Peyer's patch (tissue), 4 donors: ENCODE measurements at regions not wholly inside any gene's neighbourhood (a gene's known extent, or its start where the extent isn't known, plus 50 kb on each side); places are given as distances from the start of the nearest gene placed in this dataset.

Source experiments
- DNase-seq, 3 donors: peaks; one replicate each; pipeline ENCODE4 v3.0.0-alpha.2; 2017 to 2019
- H3K27ac ChIP-seq, 4 donors: fragments of 200-600 bp; sonication (generic); one replicate each; pipeline ENCODE4 v1.5.1; 2016 to 2019
- H3K27me3 ChIP-seq, 2 donors: fragments of 200-600 bp; sonication (generic); one replicate each; pipeline ENCODE4 v1.5.1; 2019
- H3K36me3 ChIP-seq, 3 donors: fragments of 200-600 bp; sonication (generic); one replicate each; pipeline ENCODE4 v1.5.1; 2016 to 2019
- H3K4me1 ChIP-seq, 4 donors: fragments of 200-600 bp; sonication (generic); one replicate each; pipeline ENCODE4 v1.5.1; 2016 to 2019
- H3K4me3 ChIP-seq, 4 donors: fragments of 200-600 bp; sonication (generic); 1 replicate in 3 of 4; 2 replicates in 1 of 4; pipeline ENCODE4 v1.5.1; 2016 to 2019; ENCODE audit warnings: mild to moderate bottlenecking in 1 of 4
- H3K9me3 ChIP-seq, 4 donors: fragments of 200-600 bp; sonication (generic); one replicate each; pipeline ENCODE4 v1.5.1; 2016 to 2019; ENCODE audit warnings: mild to moderate bottlenecking in 1 of 4
- POLR2A ChIP-seq, 2 donors: fragments of 450-650 bp; IDR thresholded peaks; one replicate each; pipeline ENCODE4 v1.5.1; 2017; ENCODE audit warnings: antibody characterized with exemption in 2 of 2, mild to moderate bottlenecking in 2 of 2, moderate library complexity in 2 of 2
- TF ChIP-seq, protein P1 (sequence below), 6 experiments: fragments of 450-650 bp in 4 of 6; fragments of 200-600 bp in 2 of 6; sonication (generic) in 1 of 6; IDR thresholded peaks; one replicate each; pipeline ENCODE4 v1.5.1; 2017 to 2019; ENCODE audit warnings: antibody characterized with exemption in 6 of 6, mild to moderate bottlenecking in 3 of 6, moderate library complexity in 1 of 6

DNA sequence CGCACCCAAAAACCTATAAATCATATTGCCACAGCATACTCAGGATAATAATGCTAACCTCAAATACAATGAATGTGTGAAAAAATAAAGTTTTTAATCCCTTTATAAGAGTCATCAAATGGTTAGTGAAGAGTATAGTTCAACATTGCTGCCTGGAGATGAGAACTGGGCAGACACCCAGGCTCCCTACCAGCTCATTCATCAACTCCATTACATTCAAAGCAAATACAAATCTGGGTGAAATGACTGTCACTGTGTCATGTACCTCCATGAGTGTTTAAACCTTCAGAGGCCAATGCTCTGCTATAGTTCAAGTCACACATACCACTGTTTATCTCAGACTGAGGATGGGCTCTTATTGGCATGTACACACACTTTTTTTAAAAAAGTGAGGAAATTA is 167.2 kb upstream of the KCNMB2 start:
- H3K4me1 ChIP-seq, result no peaks in the 10 kb centered on the region
- H3K27ac ChIP-seq, result no peak overlapping the region
- no peaks in the 10 kb centered on the region for H3K27me3 ChIP-seq
- H3K36me3 ChIP-seq, result no peaks in the 10 kb centered on the region
- DNase-seq, result no peak
- H3K9me3 ChIP-seq, result no peaks in the 10 kb centered on the region
- H3K4me3 ChIP-seq, result no peak overlapping the region
- TF ChIP-seq POLR2A (IDR thresholded peaks at IDR 0.05), result no peak
- TF ChIP-seq, protein P1, sequence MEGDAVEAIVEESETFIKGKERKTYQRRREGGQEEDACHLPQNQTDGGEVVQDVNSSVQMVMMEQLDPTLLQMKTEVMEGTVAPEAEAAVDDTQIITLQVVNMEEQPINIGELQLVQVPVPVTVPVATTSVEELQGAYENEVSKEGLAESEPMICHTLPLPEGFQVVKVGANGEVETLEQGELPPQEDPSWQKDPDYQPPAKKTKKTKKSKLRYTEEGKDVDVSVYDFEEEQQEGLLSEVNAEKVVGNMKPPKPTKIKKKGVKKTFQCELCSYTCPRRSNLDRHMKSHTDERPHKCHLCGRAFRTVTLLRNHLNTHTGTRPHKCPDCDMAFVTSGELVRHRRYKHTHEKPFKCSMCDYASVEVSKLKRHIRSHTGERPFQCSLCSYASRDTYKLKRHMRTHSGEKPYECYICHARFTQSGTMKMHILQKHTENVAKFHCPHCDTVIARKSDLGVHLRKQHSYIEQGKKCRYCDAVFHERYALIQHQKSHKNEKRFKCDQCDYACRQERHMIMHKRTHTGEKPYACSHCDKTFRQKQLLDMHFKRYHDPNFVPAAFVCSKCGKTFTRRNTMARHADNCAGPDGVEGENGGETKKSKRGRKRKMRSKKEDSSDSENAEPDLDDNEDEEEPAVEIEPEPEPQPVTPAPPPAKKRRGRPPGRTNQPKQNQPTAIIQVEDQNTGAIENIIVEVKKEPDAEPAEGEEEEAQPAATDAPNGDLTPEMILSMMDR (IDR thresholded peaks at IDR 0.05), result no peak

DNA sequence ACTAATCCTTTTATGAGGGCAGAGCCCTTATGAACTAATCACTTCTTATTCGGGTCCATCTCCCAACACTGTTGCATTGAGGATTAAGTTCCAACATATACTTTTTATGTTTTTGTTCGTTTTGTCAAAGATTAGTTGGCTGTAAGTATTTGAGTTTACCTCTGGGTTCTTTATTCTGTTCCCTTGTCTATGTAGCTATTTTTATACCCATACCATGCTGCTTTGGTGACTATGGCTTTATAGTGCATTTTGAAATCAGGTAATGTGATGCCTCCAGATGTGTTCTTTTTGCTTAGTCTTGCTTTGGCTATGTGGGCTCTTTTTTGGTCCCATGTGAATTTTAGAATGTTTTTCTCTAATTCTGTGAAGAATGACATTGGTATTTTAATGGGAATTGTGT is 166.4 kb upstream of the KCNMB2 start:
- TF ChIP-seq, protein P1 (IDR thresholded peaks at IDR 0.05), result no peak
- no peak for TF ChIP-seq POLR2A (IDR thresholded peaks at IDR 0.05)
- Histone ChIP-seq H3K4me3 (no peak overlapping the region), H3K27ac (no peak overlapping the region), H3K27me3 (no peaks in the 10 kb centered on the region), H3K36me3 (no peaks in the 10 kb centered on the region), H3K9me3 (no peaks in the 10 kb centered on the region), H3K4me1 (no peaks in the 10 kb centered on the region)
- DNase-seq, result no peak

DNA sequence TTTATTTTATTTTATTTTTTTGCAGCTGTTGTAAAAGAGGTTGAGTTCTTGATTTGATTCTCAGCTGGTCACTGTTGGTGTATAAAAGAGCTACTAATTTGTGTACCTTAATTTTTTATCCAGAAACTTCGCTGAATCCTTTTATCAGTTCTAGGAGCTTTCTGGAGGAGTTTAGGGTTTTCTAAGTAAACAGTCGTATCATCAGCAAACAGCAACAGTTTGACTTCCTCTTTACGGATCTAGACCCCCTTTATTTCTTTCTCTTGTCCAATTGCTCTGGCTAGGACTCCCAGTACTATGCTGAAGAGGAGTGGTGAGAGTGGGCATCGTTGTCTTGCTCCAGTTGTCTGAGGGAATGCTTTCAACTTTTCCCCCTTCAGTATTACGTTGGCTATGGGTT is 165.8 kb upstream of the KCNMB2 start:
- Histone ChIP-seq H3K4me1 (no peaks in the 10 kb centered on the region), H3K4me3 (no peak overlapping the region), H3K27ac (no peak overlapping the region), H3K36me3 (no peaks in the 10 kb centered on the region), H3K9me3 (no peaks in the 10 kb centered on the region), H3K27me3 (no peaks in the 10 kb centered on the region)
- TF ChIP-seq, protein P1 (IDR thresholded peaks at IDR 0.05), result no peak
- TF ChIP-seq POLR2A (IDR thresholded peaks at IDR 0.05), result no peak
- no peak for DNase-seq

DNA sequence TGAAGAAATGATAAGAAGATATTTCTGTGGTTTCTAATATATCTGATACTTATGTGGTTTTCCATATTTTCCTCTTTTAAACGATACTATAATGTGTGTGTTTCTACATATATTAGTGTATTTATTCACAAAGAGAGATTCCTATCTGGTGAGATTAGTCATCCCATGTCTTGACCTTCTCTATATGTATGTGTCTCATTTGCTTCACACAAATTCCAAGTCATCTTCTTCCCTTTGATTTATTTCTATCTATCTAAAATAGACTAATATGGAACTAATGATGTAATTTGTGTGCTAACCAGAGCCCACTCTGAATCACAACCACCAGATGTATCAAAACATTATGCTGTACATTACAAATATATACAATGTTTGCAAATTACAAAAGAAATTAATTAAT is 154.7 kb upstream of the KCNMB2 start:
- H3K4me1 ChIP-seq, result no peaks in the 10 kb centered on the region
- H3K27me3 ChIP-seq, result no peaks in the 10 kb centered on the region
- H3K4me3 ChIP-seq, result no peak overlapping the region
- H3K9me3 ChIP-seq, result no peaks in the 10 kb centered on the region
- no peaks in the 10 kb centered on the region for H3K36me3 ChIP-seq
- DNase-seq, result no peak
- no peak overlapping the region for H3K27ac ChIP-seq
- no peak for TF ChIP-seq POLR2A (IDR thresholded peaks at IDR 0.05)
- TF ChIP-seq, protein P1 (IDR thresholded peaks at IDR 0.05), result no peak

DNA sequence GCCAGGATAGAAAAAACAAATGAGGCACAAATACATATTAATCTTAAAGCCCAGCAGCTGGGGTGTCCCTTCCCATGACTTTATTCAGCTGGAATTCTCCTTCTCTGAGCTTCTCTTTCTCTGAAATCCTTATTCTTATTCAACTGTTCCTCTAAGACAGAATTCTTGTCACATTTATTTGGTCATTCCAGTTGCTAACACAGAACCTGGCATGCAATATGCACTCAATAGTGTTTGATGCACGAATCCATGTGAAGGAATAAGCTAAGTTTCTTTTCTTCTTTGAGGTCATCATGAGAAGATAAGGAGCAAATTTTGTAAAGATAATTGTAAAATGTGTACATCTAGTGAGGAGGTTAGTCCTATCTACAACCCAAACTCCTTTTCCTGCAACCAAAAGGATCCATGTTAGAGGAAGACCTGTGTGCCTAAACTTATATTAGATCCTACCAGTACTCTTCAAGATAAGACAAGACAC is 154.2 kb upstream of the KCNMB2 start:
- Histone ChIP-seq H3K4me3 (no peak overlapping the region), H3K27me3 (no peaks in the 10 kb centered on the region), H3K27ac (no peak overlapping the region), H3K9me3 (no peaks in the 10 kb centered on the region), H3K4me1 (no peaks in the 10 kb centered on the region), H3K36me3 (no peaks in the 10 kb centered on the region)
- TF ChIP-seq, protein P1 (IDR thresholded peaks at IDR 0.05), result no peak
- no peak for TF ChIP-seq POLR2A (IDR thresholded peaks at IDR 0.05)
- no peak for DNase-seq

DNA sequence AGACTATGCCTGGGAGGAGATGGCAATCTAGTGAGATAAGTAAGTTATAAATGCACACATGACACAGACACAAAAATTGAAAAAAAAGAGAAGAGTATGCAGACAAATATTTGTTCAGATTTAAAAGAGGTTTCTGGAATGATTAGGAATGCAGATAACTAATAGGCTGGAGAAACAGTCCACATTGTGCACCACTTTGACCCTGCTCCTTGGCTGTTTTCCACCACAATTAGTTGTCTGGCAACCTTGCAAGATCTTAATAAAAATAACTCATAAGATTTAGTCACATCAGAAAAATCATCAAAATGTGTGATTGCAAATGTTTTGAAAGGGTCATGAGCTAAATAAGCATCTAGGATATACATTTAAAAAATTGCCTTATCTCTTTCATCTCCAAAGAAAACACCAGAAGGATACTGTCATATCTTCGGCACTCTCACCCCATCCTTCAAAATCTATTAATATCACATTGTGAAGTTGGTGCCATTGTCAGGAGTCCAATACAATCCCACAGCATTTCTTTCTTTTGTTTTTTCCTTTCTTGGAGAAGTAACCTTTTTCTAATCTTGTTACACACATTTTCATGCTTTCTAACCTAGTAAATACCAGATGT is 153.7 kb upstream of the KCNMB2 start:
- Histone ChIP-seq H3K27ac (peak overlapping the region in 1 of 4 donors; percentile 1), H3K4me3 (no peak overlapping the region), H3K36me3 (no peaks in the 10 kb centered on the region), H3K9me3 (no peaks in the 10 kb centered on the region), H3K27me3 (no peaks in the 10 kb centered on the region), H3K4me1 (no peaks in the 10 kb centered on the region)
- TF ChIP-seq, protein P1 (IDR thresholded peaks at IDR 0.05), result no peak
- TF ChIP-seq POLR2A (IDR thresholded peaks at IDR 0.05), result no peak
- DNase-seq, result no peak
